ENCODE measurements at regions not wholly inside any gene's neighbourhood (a gene's known extent, or its start where the extent isn't known, plus 50 kb on each side); places are given as distances from the start of the nearest gene placed in this dataset.
"Not testable (repeated sequence)": the region's sequence is repeated elsewhere in the genome, so short reads cannot be mapped to it uniquely, and the experiment has no call there.

- Histone ChIP-seq H3K36me3 (ENCODE audit: insufficient read depth, low read length) (no peaks in the 10 kb centered on the region), H3K27ac (ENCODE audit: low read depth in 1 of 2, low read length in 2 of 2) (no peak overlapping the region), H3K9me3 (ENCODE audit: control insufficient read depth in 1 of 2, insufficient read depth in 1 of 2, low read length in 2 of 2) (no peaks in the 10 kb centered on the region), H3K4me3 (ENCODE audit: low read length) (no peak overlapping the region), H3K4me1 (ENCODE audit: insufficient read depth, low read length) (no peaks in the 10 kb centered on the region), H3K27me3 (ENCODE audit: control insufficient read depth in 1 of 2, insufficient read depth in 2 of 2, low read length in 2 of 2) (no peaks in the 10 kb centered on the region)
- no peak for ATAC-seq (ENCODE audit: poor library complexity)
- Mint-ChIP-seq H3K9me3 (no peaks in the 10 kb centered on the region), H3K4me3 (no peak overlapping the region), H3K27ac (no peak overlapping the region), H3K27me3 (no peaks in the 10 kb centered on the region), H3K36me3 (ENCODE audit: low read depth) (no peaks in the 10 kb centered on the region), H3K4me1 (ENCODE audit: low read depth) (no peaks in the 10 kb centered on the region)
- intact Hi-C loops (cut with DNase I, micrococcal nuclease): no loop called here
- POLR2A ChIA-PET: no interaction called here
- no peak for DNase-seq
- no peak for TF ChIP-seq CTCF (IDR thresholded peaks at IDR 0.05)
- CTCF ChIA-PET: no interaction called here
Measured at GRCh38 chr1:222974496-222974895, 159.7 kb downstream of the DISP1 start.

- Mint-ChIP-seq H3K9me3 (no peaks in the 10 kb centered on the region), H3K27me3 (no peaks in the 10 kb centered on the region), H3K36me3 (ENCODE audit: low read depth) (no peaks in the 10 kb centered on the region), H3K4me3 (no peak overlapping the region), H3K27ac (no peak overlapping the region), H3K4me1 (ENCODE audit: low read depth) (no peaks in the 10 kb centered on the region)
- CTCF ChIA-PET: no interaction called here
- POLR2A ChIA-PET: no interaction called here
- no peaks in the 10 kb centered on the region for H3K4me1 ChIP-seq (ENCODE audit: insufficient read depth, low read length)
- no peaks in the 10 kb centered on the region for H3K36me3 ChIP-seq (ENCODE audit: insufficient read depth, low read length)
- no peaks in the 10 kb centered on the region for H3K9me3 ChIP-seq (ENCODE audit: control insufficient read depth in 1 of 2, insufficient read depth in 1 of 2, low read length in 2 of 2)
- intact Hi-C loops (cut with DNase I, micrococcal nuclease): no loop called here
- ATAC-seq (ENCODE audit: poor library complexity) (no peak), DNase-seq (no peak)
- H3K27me3 ChIP-seq (ENCODE audit: control insufficient read depth in 1 of 2, insufficient read depth in 2 of 2, low read length in 2 of 2): no peaks in the 10 kb centered on the region
- TF ChIP-seq CTCF (IDR thresholded peaks at IDR 0.05): no peak
- H3K4me3 ChIP-seq (ENCODE audit: low read length): no peak overlapping the region
- H3K27ac ChIP-seq (ENCODE audit: low read depth in 1 of 2, low read length in 2 of 2): no peak overlapping the region
Measured at GRCh38 chr1:222975472-222976122, 160.8 kb downstream of the DISP1 start.

- Mint-ChIP-seq H3K36me3 (ENCODE audit: low read depth) (no peaks in the 10 kb centered on the region), H3K4me3 (no peak overlapping the region), H3K4me1 (ENCODE audit: low read depth) (no peaks in the 10 kb centered on the region), H3K27me3 (no peaks in the 10 kb centered on the region), H3K9me3 (no peaks in the 10 kb centered on the region), H3K27ac (no peak overlapping the region)
- H3K36me3 ChIP-seq (ENCODE audit: insufficient read depth, low read length): no peaks in the 10 kb centered on the region
- no peaks in the 10 kb centered on the region for H3K4me1 ChIP-seq (ENCODE audit: insufficient read depth, low read length)
- no peak overlapping the region for H3K4me3 ChIP-seq (ENCODE audit: low read length)
- no peak for TF ChIP-seq CTCF (IDR thresholded peaks at IDR 0.05)
- H3K27me3 ChIP-seq (ENCODE audit: control insufficient read depth in 1 of 2, insufficient read depth in 2 of 2, low read length in 2 of 2): no peaks in the 10 kb centered on the region
- H3K27ac ChIP-seq (ENCODE audit: low read depth in 1 of 2, low read length in 2 of 2): no peak overlapping the region
- no peak for DNase-seq
- no peaks in the 10 kb centered on the region for H3K9me3 ChIP-seq (ENCODE audit: control insufficient read depth in 1 of 2, insufficient read depth in 1 of 2, low read length in 2 of 2)
- intact Hi-C loops (cut with DNase I, micrococcal nuclease): no loop called here
- ChIA-PET CTCF (no interaction called here), POLR2A (interaction anchor here (0.6 kb wide), 1 partner anchor 20 kb away, joined by 3 read pairs; no protein-coding TSS in a partner anchor)
- ATAC-seq (ENCODE audit: poor library complexity): no peak
Measured at GRCh38 chr1:222976453-222976852, 161.6 kb downstream of the DISP1 start.

GRCh38 chr1:222977294-222977693 lies 162.5 kb downstream of the DISP1 start:
- POLR2A ChIA-PET: interaction anchor here (0.6 kb wide), 1 partner anchor 19 kb away, joined by 3 read pairs; no protein-coding TSS in a partner anchor
- CTCF ChIA-PET; H3K4me1 ChIP-seq (ENCODE audit: insufficient read depth, low read length); H3K4me3 Mint-ChIP-seq; ATAC-seq (ENCODE audit: poor library complexity); intact Hi-C loops (cut with DNase I, micrococcal nuclease); H3K4me1 Mint-ChIP-seq (ENCODE audit: low read depth); H3K27me3 ChIP-seq (ENCODE audit: control insufficient read depth in 1 of 2, insufficient read depth in 2 of 2, low read length in 2 of 2); H3K27ac ChIP-seq (ENCODE audit: low read depth in 1 of 2, low read length in 2 of 2); H3K36me3 Mint-ChIP-seq (ENCODE audit: low read depth); H3K36me3 ChIP-seq (ENCODE audit: insufficient read depth, low read length); H3K9me3 Mint-ChIP-seq; H3K27me3 Mint-ChIP-seq; H3K9me3 ChIP-seq (ENCODE audit: control insufficient read depth in 1 of 2, insufficient read depth in 1 of 2, low read length in 2 of 2); H3K27ac Mint-ChIP-seq; H3K4me3 ChIP-seq (ENCODE audit: low read length); DNase-seq: not testable (repeated sequence)
